Liver (tissue), 8 donors: ENCODE measurements at regions not wholly inside any gene's neighbourhood (a gene's known extent, or its start where the extent isn't known, plus 50 kb on each side); places are given as distances from the start of the nearest gene placed in this dataset.

Experiments used
- DNase-seq: peaks from one replicate; pipeline ENCODE4 v3.0.0-alpha.2; 2017; ENCODE audit warnings: low spot score
- H3K27ac ChIP-seq, 2 donors: one replicate each; pipeline ENCODE4 v1.7.0; 2013; ENCODE audit warnings: inconsistent platforms in 2 of 2, low read length in 2 of 2, control low read depth in 1 of 2, low read depth in 1 of 2, mild to moderate bottlenecking in 1 of 2
- H3K27me3 ChIP-seq, 4 donors: one replicate each; pipeline versions ENCODE4 v1.6.1 to v1.7.0; 2013; ENCODE audit warnings: low read length in 3 of 4, inconsistent platforms in 1 of 4, mild to moderate bottlenecking in 1 of 4, moderate library complexity in 1 of 4; ENCODE audit not compliant: control insufficient read depth in 4 of 4, insufficient read depth in 4 of 4
- H3K36me3 ChIP-seq, 4 donors: one replicate each; pipeline versions ENCODE4 v1.6.1 to v1.7.0; 2013; ENCODE audit warnings: low read length in 3 of 4, mild to moderate bottlenecking in 3 of 4, low read depth in 1 of 4, moderate library complexity in 1 of 4; ENCODE audit not compliant: control insufficient read depth in 4 of 4, insufficient read depth in 3 of 4
- H3K4me1 ChIP-seq, 4 donors: one replicate each; pipeline versions ENCODE4 v1.6.1 to v1.7.0; 2013; ENCODE audit warnings: low read length in 3 of 4, mild to moderate bottlenecking in 3 of 4, moderate library complexity in 1 of 4; ENCODE audit not compliant: control insufficient read depth in 4 of 4, insufficient read depth in 4 of 4
- H3K4me3 ChIP-seq, 3 donors: one replicate each; pipeline versions ENCODE4 v1.6.1 to v1.7.0; 2013; ENCODE audit warnings: low read length in 3 of 3, control low read depth in 1 of 3, low read depth in 1 of 3, mild to moderate bottlenecking in 1 of 3
- H3K9ac ChIP-seq, 2 donors: one replicate each; pipeline ENCODE4 v1.7.0; 2013; ENCODE audit warnings: low read length in 2 of 2, mild to moderate bottlenecking in 2 of 2, moderate library complexity in 2 of 2, control low read depth in 1 of 2, low read depth in 1 of 2
- H3K9me3 ChIP-seq, 4 donors: one replicate each; pipeline versions ENCODE4 v1.6.1 to v1.7.0; 2013; ENCODE audit warnings: low read length in 3 of 4; ENCODE audit not compliant: control insufficient read depth in 4 of 4
- EGR1 ChIP-seq, 2 donors: IDR thresholded peaks; 2 replicates each; pipeline ENCODE4 v1.6.1; 2016 to 2018; ENCODE audit warnings: antibody characterized with exemption in 2 of 2, low read depth in 2 of 2
- FOXA1 ChIP-seq: IDR thresholded peaks from 2 replicates; pipeline ENCODE4 v1.6.1; 2016; ENCODE audit warnings: antibody characterized with exemption
- FOXA2 ChIP-seq: IDR thresholded peaks from 2 replicates; pipeline ENCODE4 v1.6.1; 2016; ENCODE audit warnings: antibody characterized with exemption
- GABPA ChIP-seq, 2 donors: IDR thresholded peaks in 1 of 2; conservative IDR thresholded peaks in 1 of 2; 2 replicates each; pipeline ENCODE4 v1.6.1; 2016; ENCODE audit warnings: antibody characterized with exemption in 2 of 2, mild to moderate bottlenecking in 1 of 2, moderate library complexity in 1 of 2
- HNF4A ChIP-seq, 2 donors: conservative IDR thresholded peaks; 2 replicates each; pipeline ENCODE4 v1.6.1; 2016; ENCODE audit warnings: antibody characterized with exemption in 2 of 2, mild to moderate bottlenecking in 2 of 2
- HNF4G ChIP-seq: IDR thresholded peaks from 2 replicates; pipeline ENCODE4 v1.6.1; 2016; ENCODE audit warnings: antibody characterized with exemption
- JUND ChIP-seq, 2 donors: IDR thresholded peaks; 2 replicates each; pipeline ENCODE4 v1.6.1; 2016; ENCODE audit warnings: antibody characterized with exemption in 2 of 2
- NR2F2 ChIP-seq: IDR thresholded peaks from 2 replicates; pipeline ENCODE4 v1.6.1; 2016; ENCODE audit warnings: antibody characterized with exemption
- RAD21 ChIP-seq, 2 donors: IDR thresholded peaks; 2 replicates each; pipeline ENCODE4 v1.6.1; 2016; ENCODE audit warnings: antibody characterized with exemption in 2 of 2, mild to moderate bottlenecking in 2 of 2
- RXRA ChIP-seq, 2 donors: IDR thresholded peaks; 2 replicates each; pipeline ENCODE4 v1.6.1; 2017 to 2018; ENCODE audit warnings: antibody characterized with exemption in 2 of 2, mild to moderate bottlenecking in 1 of 2
- SP1 ChIP-seq: IDR thresholded peaks from 2 replicates; pipeline ENCODE4 v1.6.1; 2018; ENCODE audit warnings: antibody characterized with exemption, mild to moderate bottlenecking
- TAF1 ChIP-seq: conservative IDR thresholded peaks from 2 replicates; pipeline ENCODE4 v1.6.1; 2016; ENCODE audit warnings: antibody characterized with exemption, mild to moderate bottlenecking
- YY1 ChIP-seq: IDR thresholded peaks from 2 replicates; pipeline ENCODE4 v1.6.1; 2016; ENCODE audit warnings: antibody characterized with exemption, mild to moderate bottlenecking
- ZBTB33 ChIP-seq: IDR thresholded peaks from 2 replicates; pipeline ENCODE4 v1.6.1; 2016; ENCODE audit warnings: antibody characterized with exemption
- WGBS: extraction: QIAGEN DNeasy Blood & Tissue Kit; methylation state at CpG from one replicate; pipeline ENCODE4 v1.1.7; 2013; 5-methylcytosine and 5-hydroxymethylcytosine counted together
- TF ChIP-seq, protein P1 (sequence below): IDR thresholded peaks from 2 replicates; pipeline ENCODE4 v1.6.1; 2016; ENCODE audit warnings: antibody characterized with exemption, mild to moderate bottlenecking
- TF ChIP-seq, protein P2 (sequence below): fragments of 150-350 bp; IDR thresholded peaks from 2 replicates; pipeline ENCODE4 v1.5.1; 2017; ENCODE audit warnings: improper control_type of control experiment, low read depth, low read length; ENCODE audit not compliant: missing input control
- TF ChIP-seq, protein P3 (sequence below): IDR thresholded peaks from 2 replicates; pipeline ENCODE4 v1.6.1; 2016; ENCODE audit warnings: antibody characterized with exemption
- TF ChIP-seq, protein P4 (sequence below): IDR thresholded peaks from 2 replicates; pipeline ENCODE4 v1.6.1; 2016; ENCODE audit warnings: antibody characterized with exemption
- donor health status: healthy.
- donor health status: healthy.
- donor health status: healthy.
- donor health status: healthy.
- donor health status: healthy.

- DNase-seq, result no peak
Measured at GRCh38 chr11:24238771-24239645, 257.8 kb upstream of the LUZP2 start.

GRCh38 chr11:24239930-24240329 is 256.9 kb upstream of the LUZP2 start:
- H3K36me3 ChIP-seq, result no peaks in the 10 kb centered on the region
- H3K27ac ChIP-seq, result no peak overlapping the region
- TF ChIP-seq FOXA2 (no peak), EGR1 (IDR thresholded peaks at IDR 0.05; ENCODE audit: low read depth in 2 of 2) (no peak), TAF1 (no peak), RXRA (IDR thresholded peaks at IDR 0.05) (no peak), GABPA (IDR thresholded peaks at IDR 0.05 in 1 of 2, conservative IDR thresholded peaks at IDR 0.05 in 1 of 2) (no peak), NR2F2 (no peak), RAD21 (IDR thresholded peaks at IDR 0.05) (no peak), ZBTB33 (no peak), YY1 (no peak), JUND (IDR thresholded peaks at IDR 0.05) (no peak), HNF4G (no peak), FOXA1 (no peak), HNF4A (conservative IDR thresholded peaks at IDR 0.05) (no peak), SP1 (no peak)
- TF ChIP-seq, protein P1, sequence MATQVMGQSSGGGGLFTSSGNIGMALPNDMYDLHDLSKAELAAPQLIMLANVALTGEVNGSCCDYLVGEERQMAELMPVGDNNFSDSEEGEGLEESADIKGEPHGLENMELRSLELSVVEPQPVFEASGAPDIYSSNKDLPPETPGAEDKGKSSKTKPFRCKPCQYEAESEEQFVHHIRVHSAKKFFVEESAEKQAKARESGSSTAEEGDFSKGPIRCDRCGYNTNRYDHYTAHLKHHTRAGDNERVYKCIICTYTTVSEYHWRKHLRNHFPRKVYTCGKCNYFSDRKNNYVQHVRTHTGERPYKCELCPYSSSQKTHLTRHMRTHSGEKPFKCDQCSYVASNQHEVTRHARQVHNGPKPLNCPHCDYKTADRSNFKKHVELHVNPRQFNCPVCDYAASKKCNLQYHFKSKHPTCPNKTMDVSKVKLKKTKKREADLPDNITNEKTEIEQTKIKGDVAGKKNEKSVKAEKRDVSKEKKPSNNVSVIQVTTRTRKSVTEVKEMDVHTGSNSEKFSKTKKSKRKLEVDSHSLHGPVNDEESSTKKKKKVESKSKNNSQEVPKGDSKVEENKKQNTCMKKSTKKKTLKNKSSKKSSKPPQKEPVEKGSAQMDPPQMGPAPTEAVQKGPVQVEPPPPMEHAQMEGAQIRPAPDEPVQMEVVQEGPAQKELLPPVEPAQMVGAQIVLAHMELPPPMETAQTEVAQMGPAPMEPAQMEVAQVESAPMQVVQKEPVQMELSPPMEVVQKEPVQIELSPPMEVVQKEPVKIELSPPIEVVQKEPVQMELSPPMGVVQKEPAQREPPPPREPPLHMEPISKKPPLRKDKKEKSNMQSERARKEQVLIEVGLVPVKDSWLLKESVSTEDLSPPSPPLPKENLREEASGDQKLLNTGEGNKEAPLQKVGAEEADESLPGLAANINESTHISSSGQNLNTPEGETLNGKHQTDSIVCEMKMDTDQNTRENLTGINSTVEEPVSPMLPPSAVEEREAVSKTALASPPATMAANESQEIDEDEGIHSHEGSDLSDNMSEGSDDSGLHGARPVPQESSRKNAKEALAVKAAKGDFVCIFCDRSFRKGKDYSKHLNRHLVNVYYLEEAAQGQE, result no peak
- TF ChIP-seq, protein P2, sequence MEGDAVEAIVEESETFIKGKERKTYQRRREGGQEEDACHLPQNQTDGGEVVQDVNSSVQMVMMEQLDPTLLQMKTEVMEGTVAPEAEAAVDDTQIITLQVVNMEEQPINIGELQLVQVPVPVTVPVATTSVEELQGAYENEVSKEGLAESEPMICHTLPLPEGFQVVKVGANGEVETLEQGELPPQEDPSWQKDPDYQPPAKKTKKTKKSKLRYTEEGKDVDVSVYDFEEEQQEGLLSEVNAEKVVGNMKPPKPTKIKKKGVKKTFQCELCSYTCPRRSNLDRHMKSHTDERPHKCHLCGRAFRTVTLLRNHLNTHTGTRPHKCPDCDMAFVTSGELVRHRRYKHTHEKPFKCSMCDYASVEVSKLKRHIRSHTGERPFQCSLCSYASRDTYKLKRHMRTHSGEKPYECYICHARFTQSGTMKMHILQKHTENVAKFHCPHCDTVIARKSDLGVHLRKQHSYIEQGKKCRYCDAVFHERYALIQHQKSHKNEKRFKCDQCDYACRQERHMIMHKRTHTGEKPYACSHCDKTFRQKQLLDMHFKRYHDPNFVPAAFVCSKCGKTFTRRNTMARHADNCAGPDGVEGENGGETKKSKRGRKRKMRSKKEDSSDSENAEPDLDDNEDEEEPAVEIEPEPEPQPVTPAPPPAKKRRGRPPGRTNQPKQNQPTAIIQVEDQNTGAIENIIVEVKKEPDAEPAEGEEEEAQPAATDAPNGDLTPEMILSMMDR, result no peak
- TF ChIP-seq, protein P3, sequence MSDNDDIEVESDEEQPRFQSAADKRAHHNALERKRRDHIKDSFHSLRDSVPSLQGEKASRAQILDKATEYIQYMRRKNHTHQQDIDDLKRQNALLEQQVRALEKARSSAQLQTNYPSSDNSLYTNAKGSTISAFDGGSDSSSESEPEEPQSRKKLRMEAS, result no peak
- TF ChIP-seq, protein P4, sequence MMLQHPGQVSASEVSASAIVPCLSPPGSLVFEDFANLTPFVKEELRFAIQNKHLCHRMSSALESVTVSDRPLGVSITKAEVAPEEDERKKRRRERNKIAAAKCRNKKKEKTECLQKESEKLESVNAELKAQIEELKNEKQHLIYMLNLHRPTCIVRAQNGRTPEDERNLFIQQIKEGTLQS, result no peak
- no peaks in the 10 kb centered on the region for H3K27me3 ChIP-seq
- no peak overlapping the region for H3K9ac ChIP-seq
- H3K9me3 ChIP-seq, result no peaks in the 10 kb centered on the region
- H3K4me3 ChIP-seq, result no peak overlapping the region
- no peaks in the 10 kb centered on the region for H3K4me1 ChIP-seq
- no peak for DNase-seq

More at GRCh38 chr11:24238771-24239645, 257.8 kb upstream of the LUZP2 start:
- H3K9me3 ChIP-seq, result no peaks in the 10 kb centered on the region
- no peaks in the 10 kb centered on the region for H3K27me3 ChIP-seq
- WGBS, result 81% methylated on average over 3 of the region's 3 CpGs
- no peak for TF ChIP-seq RXRA (IDR thresholded peaks at IDR 0.05)
- TF ChIP-seq FOXA2, result no peak
- no peak for TF ChIP-seq RAD21 (IDR thresholded peaks at IDR 0.05)
- TF ChIP-seq TAF1, result no peak
- TF ChIP-seq, protein P3, result no peak
- TF ChIP-seq GABPA (IDR thresholded peaks at IDR 0.05 in 1 of 2, conservative IDR thresholded peaks at IDR 0.05 in 1 of 2), result no peak
- TF ChIP-seq, protein P4, result no peak
- H3K36me3 ChIP-seq, result no peaks in the 10 kb centered on the region
- no peak overlapping the region for H3K4me3 ChIP-seq
- H3K4me1 ChIP-seq, result no peaks in the 10 kb centered on the region
- H3K9ac ChIP-seq, result no peak overlapping the region
- no peak overlapping the region for H3K27ac ChIP-seq
